HG03460 (cell line): ENCODE measurements at regions not wholly inside any gene's neighbourhood (a gene's known extent, or its start where the extent isn't known, plus 50 kb on each side); places are given as distances from the start of the nearest gene placed in this dataset.
A peak's percentile ranks its signal among the peaks of the same experiment; 100 is the strongest.
"Not testable (repeated sequence)": the region's sequence is repeated elsewhere in the genome, so short reads cannot be mapped to it uniquely, and the experiment has no call there.

Experiments used
- ATAC-seq: cut with Tn5 transposase; IDR thresholded peaks from one replicate; pipeline ENCODE4 v1.9.1; 2021; ENCODE audit not compliant: unreplicated experiment

DNA sequence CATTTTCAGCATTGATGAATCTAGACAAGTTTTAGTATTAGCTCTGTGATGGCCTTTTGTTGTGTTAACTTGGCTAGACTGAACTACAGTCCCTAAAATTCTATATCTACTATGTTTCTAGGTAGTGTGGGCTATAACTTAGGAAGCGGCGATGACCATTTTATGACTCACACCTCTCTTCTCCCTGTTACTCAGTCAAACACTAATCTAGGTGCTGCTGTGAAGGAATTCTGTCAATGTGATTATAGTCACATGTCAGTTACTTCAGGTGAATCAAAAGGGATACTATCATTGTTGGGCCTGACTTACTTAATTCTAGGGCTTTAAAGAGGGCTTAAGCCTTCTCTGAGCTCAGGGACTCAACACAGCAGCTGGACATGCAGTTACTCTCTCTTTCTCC is 691.5 kb upstream of the MAP3K7 start:
- no peak for ATAC-seq

DNA sequence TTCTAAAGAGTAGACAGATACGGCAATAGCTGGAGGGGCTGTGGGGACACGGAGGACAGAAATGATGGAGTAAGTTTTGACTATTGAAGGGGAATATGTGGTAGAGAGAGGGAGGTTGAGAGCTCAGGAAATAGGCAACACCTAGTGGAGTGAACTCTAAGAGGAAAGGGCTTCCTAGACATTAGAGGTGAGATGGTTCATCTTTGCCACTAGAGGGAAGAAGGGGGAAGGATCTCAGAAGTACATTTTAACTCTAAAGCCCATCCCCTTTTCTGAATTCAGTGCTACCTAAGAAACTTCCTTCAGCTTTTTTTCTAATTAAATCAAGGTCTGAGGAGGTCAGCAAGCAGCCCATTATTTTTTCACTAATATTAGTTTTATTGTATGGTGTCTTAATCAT is 689.4 kb upstream of the MAP3K7 start:
- ATAC-seq = peak; percentile 50

DNA sequence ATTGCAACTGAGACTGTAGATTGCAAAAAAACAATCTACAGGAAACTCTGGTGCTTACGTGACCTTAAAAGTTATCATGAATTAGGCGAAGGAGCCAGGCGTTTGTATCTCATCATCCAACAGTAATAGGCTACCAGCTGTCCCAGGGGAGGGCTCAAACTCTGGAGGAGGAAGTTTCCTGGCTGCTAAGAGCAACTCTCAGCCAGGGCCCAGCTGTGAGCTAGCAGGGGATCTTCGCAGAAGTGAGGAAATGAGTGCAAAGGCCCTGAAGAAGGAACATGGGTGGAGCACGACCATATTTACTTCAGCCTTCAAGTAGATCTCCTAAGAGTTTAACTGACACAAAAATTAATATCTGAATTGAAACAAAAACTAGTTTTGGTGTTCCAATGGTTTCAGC is 686.9 kb upstream of the MAP3K7 start:
- no peak for ATAC-seq

DNA sequence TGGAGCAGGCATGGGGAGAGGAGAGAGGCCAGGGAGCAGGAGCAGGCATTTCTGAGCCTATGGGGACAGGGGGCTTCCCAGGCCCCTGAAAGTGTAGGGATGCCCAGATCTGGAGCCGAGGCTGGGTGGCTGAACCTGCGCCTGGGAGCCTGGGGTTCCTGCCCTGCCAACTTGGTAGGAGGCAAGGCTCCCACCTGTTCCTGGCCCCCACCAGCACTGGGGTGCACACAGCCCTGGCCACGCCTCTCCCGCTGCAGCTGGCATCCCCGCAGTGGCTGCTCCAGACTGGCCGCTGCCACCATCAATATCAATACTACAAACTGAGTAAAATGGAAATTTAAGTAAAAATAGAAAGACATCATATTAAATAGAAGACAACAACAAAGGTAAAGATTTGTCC is 684.9 kb upstream of the MAP3K7 start:
- ATAC-seq = no peak

DNA sequence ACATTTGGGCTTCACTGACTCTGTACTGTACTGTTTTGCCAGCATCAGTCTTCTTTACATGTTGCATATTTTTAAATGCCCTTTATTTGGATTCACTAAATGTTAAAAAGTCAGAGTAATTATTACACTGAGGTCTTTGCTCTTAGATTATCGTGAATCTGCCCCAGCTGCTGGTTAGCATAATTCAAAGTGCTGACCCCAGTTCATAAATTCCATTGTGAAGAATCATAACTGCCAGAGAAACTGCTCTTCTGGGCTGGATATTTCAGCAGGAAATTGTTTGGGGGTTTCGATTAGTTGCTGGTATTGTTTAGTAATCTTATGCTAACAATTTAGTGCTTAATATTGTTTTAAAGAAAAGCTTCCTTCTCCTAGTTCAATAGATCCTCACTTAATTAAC is 682.1 kb upstream of the MAP3K7 start:
- no peak for ATAC-seq

DNA sequence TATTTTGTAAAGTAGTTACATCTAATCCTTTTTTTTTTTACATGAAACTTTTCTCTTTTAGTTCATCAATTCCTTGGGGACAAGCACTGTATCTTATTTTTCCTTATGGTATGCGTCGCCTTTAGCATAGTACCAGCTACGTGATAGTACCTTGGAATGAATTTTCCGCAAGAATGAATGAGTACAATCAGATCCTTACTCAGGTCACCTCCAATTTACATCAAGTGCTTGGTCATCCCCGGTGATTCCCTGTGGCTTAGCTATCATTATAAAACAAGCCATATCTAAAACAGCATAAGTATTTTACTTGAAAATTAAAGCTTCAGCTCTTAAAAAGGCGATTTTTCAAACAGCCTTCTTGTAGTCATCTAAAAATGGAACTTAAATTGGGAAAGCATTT is 680.4 kb upstream of the MAP3K7 start:
- ATAC-seq = no peak

DNA sequence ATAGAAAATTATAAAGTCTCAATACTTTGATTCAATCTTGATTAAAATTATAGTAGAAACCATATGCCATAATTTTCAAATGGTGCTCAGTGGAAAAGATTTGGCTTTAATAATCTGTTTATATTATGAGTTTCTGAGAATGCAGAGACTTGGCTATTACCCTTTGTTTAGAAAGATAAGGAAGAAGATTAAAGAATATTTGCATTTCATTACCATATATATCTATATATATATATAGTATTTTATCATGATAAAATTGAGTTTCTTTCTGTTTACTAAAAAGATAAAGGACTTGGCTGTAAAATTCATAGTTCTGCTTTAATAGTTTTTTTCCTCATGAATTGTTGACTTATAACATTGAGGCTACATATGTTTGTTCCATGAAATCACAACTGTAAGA is 679.3 kb upstream of the MAP3K7 start:
- ATAC-seq = no peak

DNA sequence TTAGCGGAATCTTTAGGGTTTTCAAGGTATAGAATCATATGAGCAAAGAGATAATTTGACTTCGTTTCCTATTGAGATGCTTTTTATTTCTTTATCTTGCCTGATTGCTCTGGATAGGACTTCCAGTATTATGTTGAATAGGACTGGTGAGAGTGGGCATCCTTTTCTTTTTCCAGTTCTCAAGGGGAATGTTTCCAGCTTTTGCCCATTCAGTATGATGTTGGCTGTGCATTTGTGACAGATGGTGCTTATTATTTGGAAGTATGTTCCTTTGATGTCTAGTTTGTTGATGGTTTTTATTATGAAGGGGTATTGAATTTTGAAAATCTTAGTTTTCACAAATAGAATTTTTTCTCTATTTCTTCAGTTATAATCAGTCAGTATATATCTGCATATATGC is 656.6 kb upstream of the MAP3K7 start:
- no peak for ATAC-seq

DNA sequence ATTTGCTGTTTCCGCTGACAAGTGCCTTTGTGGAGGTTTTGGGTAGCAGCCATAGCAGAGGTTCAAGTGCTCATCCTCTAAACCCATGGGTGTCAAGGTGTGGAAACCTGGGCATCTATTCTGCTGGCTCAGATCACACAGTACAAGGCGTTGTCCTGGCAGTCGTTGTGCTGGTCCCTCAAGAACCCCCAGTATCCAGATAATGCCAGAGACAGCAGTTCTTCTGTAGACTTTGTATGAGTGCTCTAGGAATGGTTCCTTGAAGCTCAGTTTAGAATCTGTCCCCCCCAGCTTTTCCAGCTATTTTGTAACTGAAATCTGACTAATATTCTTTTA is 655.7 kb upstream of the MAP3K7 start:
- no peak for ATAC-seq

DNA sequence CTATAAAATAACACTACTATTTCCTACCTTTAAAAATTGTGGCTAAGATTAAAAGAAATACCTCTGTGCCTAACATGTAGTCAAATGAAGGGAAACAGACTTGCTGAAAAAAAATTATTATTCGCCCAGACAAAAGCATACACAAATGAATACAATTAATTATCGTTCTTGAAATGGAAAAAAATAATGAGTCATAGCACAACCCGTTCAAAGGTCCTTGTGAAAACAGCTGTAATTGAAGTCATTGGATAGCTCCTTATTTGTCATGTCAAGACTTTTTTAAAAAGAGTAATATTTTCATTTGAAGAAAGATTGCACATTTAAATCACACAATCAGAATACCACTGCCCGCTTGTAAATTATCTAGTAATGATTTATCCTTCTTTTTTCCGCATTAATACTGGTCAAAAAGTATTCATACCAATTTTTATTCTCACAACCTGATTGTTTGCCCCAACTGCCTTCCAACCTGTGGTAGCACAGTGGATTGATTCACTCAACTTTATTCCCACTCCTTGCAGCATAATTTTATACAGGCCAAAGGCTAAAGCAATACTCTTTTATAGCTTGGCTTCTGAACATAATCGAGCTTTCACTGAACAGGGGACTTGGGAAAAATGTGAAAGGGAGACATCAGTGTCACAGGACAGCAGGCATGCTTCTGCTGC is 655.2 kb upstream of the MAP3K7 start:
- ATAC-seq = no peak

DNA sequence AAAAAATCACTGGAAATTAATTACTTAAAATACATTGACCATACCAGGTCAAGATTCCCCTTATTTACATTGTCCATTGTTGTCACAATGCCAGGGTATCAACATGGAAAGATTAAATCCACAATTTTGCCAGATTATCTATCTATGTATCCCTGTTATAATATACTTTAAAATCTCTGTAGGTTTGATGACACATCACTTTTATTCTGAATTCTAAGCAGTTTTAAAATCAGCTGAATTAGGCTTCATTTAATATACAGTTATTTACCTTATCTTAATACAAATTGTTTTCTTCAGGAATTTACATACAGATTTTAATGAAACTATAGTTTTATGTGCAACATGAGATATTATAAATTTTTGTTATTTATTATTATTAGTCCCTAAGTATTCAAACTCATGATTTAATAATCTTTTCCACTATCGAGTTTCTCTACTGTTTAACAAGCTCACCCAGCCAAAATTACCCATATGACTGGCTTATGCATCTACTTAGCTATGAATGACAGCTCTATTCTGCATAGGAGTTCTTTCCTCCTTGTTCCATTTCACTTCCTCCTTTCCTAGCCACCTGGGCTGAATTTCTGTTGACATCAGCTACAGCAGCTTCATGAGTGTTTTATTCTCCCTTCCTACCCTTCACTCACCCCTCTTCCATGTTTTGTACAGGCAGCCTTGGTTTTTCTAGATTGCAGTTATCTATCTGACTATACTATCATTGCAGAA is 654.2 kb upstream of the MAP3K7 start:
- ATAC-seq = peak; percentile 59

DNA sequence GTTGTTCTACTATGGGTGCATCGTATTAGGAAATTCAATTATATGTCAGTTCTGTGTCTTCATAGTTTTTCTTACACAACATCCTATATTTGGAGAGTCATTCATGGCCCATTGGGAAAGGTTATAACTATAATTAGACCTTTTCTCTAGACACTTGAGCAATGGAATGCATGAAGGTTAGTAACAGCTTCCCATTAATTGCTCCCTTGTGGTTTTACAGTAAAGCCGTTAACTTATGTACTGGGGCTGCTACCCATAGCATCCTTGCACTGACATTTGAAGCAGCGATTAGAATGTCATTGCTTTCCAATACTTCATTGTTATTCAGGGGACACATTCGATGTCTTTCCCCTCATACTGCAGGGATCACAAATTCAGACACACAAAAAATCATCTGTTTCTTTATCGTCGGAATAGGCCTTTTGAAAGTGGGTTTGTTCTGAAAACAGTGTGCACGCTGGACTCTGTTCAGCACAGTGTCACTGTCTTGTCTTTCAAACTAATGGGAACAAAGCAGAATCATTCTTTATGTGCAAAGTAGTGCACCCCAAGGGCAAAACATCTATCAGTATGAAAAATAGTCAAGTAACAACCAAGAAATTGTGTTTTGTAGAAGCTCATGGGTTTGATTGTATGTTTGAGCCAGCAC is 634.3 kb upstream of the MAP3K7 start:
- ATAC-seq = no peak

DNA sequence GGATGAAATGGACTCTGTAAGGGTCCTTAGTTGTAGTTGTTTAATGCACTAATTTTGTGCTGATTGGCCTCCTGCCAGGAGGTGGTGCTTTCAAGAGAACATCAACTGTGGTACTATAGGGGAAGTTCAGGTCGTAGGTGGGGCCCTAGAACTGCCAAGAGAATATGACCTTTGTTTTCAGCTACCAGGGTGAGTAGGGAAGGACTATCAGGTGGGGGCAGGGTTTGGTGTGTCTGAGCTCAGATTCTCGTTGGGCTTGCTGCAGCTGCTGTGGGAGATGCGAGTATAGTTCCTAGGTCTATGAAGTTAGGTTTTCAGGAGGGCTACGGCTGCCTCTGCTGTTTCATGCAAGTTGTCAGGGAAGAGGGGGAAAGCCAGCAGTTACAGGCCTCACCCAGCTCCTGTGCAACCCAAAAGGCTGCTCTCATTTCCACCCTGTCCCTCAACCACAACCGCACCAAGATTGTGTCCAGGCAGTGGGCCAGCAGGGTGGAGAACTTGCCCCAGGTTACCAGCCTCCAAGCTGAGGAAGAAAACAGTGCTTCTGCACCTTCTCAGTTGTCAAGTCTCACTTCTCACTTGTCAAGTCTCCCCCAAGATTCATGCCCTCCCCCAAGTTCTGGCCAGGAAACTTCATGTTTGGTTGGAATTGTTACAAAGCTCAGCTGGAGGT is 626.5 kb upstream of the MAP3K7 start:
- ATAC-seq = no peak

DNA sequence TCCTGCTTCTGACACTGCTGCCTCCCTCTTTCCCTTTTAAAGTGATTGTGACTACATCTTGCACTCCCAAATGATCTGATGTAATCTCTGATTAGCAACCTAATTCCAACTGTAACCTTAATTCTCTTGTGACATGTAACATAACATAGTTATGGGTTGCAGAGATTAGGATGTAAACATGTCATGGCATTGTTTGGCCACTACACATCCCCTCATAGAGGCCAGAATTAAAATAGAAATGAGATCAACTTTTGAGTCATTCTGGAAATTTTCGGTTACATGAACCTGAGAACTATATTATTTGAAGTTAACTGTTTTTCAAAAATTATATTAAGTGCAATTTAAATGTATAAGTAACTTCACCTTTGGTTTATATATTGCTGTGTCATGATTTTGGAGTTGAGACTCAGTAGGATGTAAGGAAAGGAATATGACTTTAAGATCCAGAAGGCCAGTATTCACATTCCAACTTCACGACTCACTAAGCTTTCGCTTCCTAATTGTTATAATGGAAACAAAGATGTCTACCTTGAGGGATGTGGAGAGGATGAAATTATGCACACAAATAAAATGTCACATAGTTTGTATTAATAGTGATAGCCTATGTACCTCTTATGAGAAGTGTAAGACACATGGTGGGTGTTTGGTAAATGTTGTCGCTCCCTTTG is 611.9 kb upstream of the MAP3K7 start:
- no peak for ATAC-seq

DNA sequence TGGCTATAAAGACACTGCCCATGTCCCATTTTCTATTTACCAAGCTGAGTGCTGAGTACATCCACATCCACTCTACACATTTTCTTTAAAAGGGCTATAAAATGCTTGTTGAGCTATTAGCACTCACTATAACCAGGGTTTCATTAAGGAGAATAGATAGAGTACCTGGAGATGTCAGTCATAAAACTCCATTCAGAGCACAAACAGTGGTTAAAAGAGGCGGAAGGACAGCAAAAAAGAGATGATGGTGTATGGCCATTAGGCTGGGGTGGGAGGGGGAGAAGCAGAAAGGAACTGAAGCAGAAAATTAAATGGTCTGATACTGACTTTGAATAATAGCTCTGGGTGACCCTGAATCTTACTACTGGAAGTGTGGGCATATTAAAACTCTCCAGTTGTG is 609.9 kb upstream of the MAP3K7 start:
- no peak for ATAC-seq

DNA sequence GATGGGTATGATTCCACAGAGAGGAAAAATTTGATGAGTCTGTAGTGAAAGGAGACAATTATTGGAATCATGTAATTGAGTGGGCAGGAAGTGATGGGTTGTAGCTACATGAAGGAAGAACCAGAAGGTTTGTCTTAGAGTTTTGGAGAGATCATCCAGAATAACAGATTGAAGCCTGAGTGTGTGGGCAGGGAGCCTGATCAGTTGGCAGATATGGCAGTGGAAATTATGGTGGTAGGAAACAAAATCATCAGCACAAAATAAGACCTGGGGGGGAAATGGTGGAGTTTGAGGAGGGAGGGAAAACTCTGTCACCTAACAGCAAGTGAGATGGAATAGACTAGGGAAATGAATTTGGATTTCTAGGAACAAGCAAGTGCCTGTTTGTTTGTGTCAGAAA is 606.6 kb upstream of the MAP3K7 start:
- ATAC-seq = no peak

DNA sequence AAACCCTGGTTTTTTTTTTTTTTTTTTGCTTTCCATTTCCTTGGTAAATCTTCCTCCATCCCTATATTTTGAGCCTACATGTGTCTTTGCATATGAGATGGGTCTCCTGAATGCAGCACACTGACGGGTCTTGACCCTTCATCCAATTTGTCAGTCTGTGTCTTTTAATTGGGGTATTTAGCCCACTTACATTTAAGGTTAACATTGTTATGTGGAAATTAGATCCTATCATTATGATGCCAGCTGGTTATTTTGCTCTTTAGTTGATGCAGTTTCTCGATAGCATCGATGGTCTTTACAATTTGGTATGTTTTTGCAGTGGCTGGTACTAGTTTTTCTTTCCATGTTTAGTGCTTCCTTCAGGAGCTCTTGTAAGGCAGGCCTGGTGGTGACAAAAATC is 603.2 kb upstream of the MAP3K7 start:
- not testable (repeated sequence) for ATAC-seq

DNA sequence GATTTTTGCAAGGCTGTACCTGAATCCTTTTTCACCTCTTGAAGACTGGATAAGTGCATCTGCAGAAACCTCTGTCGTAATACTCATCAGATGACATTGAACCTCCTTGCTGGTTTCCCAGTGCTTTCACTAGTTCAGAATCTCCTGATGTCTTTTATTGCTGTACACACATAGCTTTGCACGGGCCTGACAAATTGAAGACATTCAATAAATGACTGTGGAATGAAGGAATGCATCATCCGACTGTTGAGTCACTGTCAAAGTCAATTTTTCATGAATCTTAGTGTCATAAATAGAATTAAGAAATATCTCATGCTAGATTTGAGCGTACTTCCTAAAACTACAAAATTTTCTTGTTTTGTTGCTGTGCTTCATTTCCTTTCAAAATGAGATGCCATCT is 598.2 kb upstream of the MAP3K7 start:
- no peak for ATAC-seq

DNA sequence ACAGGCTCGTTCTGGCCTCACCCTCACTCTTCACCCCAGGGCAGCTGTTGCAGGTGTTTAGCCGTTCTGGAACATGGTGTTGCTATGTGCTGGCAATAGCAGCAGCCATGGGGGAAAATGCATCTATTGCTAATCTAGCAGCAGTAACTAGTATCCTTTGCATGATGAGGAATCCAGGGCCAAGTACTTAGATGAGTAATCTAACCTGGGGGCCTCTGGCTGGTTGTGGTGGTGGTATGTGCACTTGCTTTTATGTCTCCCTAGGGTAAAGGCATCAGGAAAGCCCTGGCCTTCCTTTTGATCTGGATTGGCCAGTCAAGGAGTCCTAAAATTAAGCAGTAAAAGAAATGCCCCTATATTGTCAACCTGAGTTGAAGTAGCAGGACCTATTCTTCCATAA is 594.5 kb upstream of the MAP3K7 start:
- no peak for ATAC-seq

DNA sequence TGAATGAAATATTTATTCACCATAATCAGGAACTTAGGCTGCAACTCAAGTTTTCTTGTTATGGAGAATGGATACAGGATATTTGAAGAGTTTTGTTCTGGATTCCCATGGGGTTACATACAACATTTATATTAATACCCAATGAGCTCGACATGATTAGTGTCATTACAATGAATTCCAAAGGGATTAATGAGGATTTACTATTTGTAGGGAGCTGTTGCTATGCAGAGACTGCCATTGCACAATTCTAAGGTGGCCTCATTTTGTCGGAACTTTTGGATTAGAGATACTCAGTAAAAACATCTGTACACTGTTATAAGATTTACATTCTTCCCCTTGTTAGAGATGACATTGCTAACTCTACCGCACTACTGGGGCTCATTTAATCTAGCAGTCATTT is 586.8 kb upstream of the MAP3K7 start:
- ATAC-seq = no peak

DNA sequence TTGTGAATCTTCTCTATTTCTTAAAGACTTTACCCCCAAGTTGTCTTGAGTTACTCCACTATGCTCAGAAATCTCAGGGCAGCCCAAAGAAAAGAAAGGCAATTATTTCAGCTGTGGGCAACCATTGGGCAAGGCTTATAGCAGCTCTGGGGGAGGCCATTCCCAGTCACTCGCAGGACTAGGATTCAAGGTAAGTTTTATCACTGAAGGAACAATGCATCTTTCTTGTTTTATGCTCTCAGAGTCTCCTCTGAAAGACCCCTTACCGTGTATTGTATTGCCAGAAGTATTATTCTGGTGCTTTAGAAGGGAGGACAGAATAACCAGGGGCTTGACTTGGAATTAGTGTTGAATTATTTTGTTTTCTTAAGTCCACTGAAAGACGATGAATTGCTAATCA is 586.3 kb upstream of the MAP3K7 start:
- no peak for ATAC-seq
